Lower leg skin (tissue), 4 donors: ENCODE measurements at regions not wholly inside any gene's neighbourhood (a gene's known extent, or its start where the extent isn't known, plus 50 kb on each side); places are given as distances from the start of the nearest gene placed in this dataset.
"Not testable (repeated sequence)": the region's sequence is repeated elsewhere in the genome, so short reads cannot be mapped to it uniquely, and the experiment has no call there.

Experiments used
- DNase-seq, 2 donors: peaks; one replicate each; pipeline ENCODE4 v3.0.0-alpha.2; 2019; ENCODE audit warnings: low spot score in 2 of 2
- H3K4me3 ChIP-seq: fragments of 200-600 bp; sonication (generic); 2 replicates; pipeline ENCODE4 v1.5.1; 2017; ENCODE audit warnings: mild to moderate bottlenecking, low read depth; ENCODE audit not compliant: poor library complexity, severe bottlenecking
- CTCF ChIP-seq, 3 donors: fragments of 450-650 bp; IDR thresholded peaks; one replicate each; pipeline ENCODE4 v1.5.1; 2016; ENCODE audit warnings: antibody characterized with exemption in 3 of 3, mild to moderate bottlenecking in 3 of 3, moderate library complexity in 2 of 3
- POLR2A ChIP-seq, 2 donors: fragments of 450-650 bp; IDR thresholded peaks; one replicate each; pipeline ENCODE4 v1.6.1; 2016 to 2017; ENCODE audit warnings: antibody characterized with exemption in 2 of 2, mild to moderate bottlenecking in 1 of 2, moderate library complexity in 1 of 2
- WGBS, 2 donors: methylation state at CpG; one replicate each; pipeline ENCODE4 v1.1.5; 2018; 5-methylcytosine and 5-hydroxymethylcytosine counted together
- intact Hi-C: fragments of 100-400 bp; cut with DNase I; formaldehyde crosslinking; loops from one replicate; pipeline ENCODE4 v1.15.0; 2023; ENCODE audit warnings: low total_unique reads

GRCh38 chr21:21996891-21997290 is 998.7 kb downstream of the NCAM2 start:
- no peak for DNase-seq
- 82 to 91% methylated on average over 3 of the region's 3 CpGs for WGBS, 2 donors
- H3K4me3 ChIP-seq, result no peak overlapping the region
- no peak for TF ChIP-seq POLR2A (IDR thresholded peaks at IDR 0.05)
- TF ChIP-seq CTCF (IDR thresholded peaks at IDR 0.05), result no peak
- intact Hi-C loops, result no loop called here

- intact Hi-C loops, result no loop called here
- no peak for TF ChIP-seq CTCF (IDR thresholded peaks at IDR 0.05)
- TF ChIP-seq POLR2A (IDR thresholded peaks at IDR 0.05), result no peak
- DNase-seq, result no peak
- no peak overlapping the region for H3K4me3 ChIP-seq
These were observed 999.5 kb downstream of the NCAM2 start for GRCh38 chr21:21997390-21998333.

GRCh38 chr21:22019766-22020165 is 1021.6 kb downstream of the NCAM2 start:
- H3K4me3 ChIP-seq, result no peak overlapping the region
- TF ChIP-seq POLR2A (IDR thresholded peaks at IDR 0.05) (no peak), CTCF (IDR thresholded peaks at IDR 0.05) (no peak)
- WGBS, 2 donors, result 58 to 61% methylated on average over 1 of the region's 1 CpG
- DNase-seq, result no peak
- intact Hi-C loops, result no loop called here

GRCh38 chr21:22020221-22020620 is 1022.0 kb downstream of the NCAM2 start:
- H3K4me3 ChIP-seq, result no peak overlapping the region
- 48 to 65% methylated on average over 3 of the region's 3 CpGs for WGBS, 2 donors
- no peak for DNase-seq
- no peak for TF ChIP-seq CTCF (IDR thresholded peaks at IDR 0.05)
- no peak for TF ChIP-seq POLR2A (IDR thresholded peaks at IDR 0.05)
- intact Hi-C loops, result no loop called here

- intact Hi-C loops, result loop anchor here (2.0 kb wide), 1 partner anchor 15 kb away; no protein-coding TSS in a partner anchor
- not testable (repeated sequence) for H3K4me3 ChIP-seq, DNase-seq
- 51 to 62% methylated on average over 2 of the region's 2 CpGs for WGBS, 2 donors
These were observed 1025.7 kb downstream of the NCAM2 start for GRCh38 chr21:22023896-22024295.

GRCh38 chr21:22044431-22044830 is 1046.2 kb downstream of the NCAM2 start:
- intact Hi-C loops, result no loop called here
- 92 to 95% methylated on average over 2 of the region's 2 CpGs for WGBS, 2 donors
- no peak for DNase-seq

More at GRCh38 chr21:22044431-22044830, 1046.2 kb downstream of the NCAM2 start:
- TF ChIP-seq POLR2A (IDR thresholded peaks at IDR 0.05), result no peak
- TF ChIP-seq CTCF (IDR thresholded peaks at IDR 0.05), result no peak
- no peak overlapping the region for H3K4me3 ChIP-seq
